SK-N-SH (cell line): ENCODE measurements at regions not wholly inside any gene's neighbourhood (a gene's known extent, or its start where the extent isn't known, plus 50 kb on each side); places are given as distances from the start of the nearest gene placed in this dataset.

Source experiments
- CTCF ChIA-PET: fragments of 300-600, 350-600 bp; formaldehyde crosslinking; extraction: SDS; loops from one replicate; lab custom pipeline; 2021; lab: Yijun Ruan, JAX
- POLR2A ChIA-PET: fragments of 350-600 bp; sonication (Branson Sonifier 250); formaldehyde crosslinking; extraction: SDS; loops from one replicate; lab custom pipeline; 2020; ENCODE audit warnings: antibody characterized with exemption, inconsistent platforms; lab: Yijun Ruan, JAX
- DNase-seq: peaks from one replicate; pipeline ENCODE4 v3.0.0; 2012
- H2AFZ ChIP-seq: fragments of 200-600 bp; sonication (generic); 2 replicates; pipeline ENCODE4 v1.8.1; 2016; ENCODE audit warnings: antibody characterized with exemption, mild to moderate bottlenecking, low read depth
- H3F3A ChIP-seq: fragments of 200-600 bp; sonication (generic); replicated peaks from 2 replicates; pipeline ENCODE3; 2016; ENCODE audit warnings: antibody characterized with exemption, mild to moderate bottlenecking; ENCODE audit not compliant: insufficient read depth
- H3K27ac ChIP-seq, 2 experiments: fragments of 200-500 bp in 1 of 2; fragments of 200-600 bp in 1 of 2; sonication (Bioruptor generic) in 1 of 2; sonication (generic), shearing (Covaris generic) in 1 of 2; 2 replicates each; pipeline versions ENCODE4 v1.5.1 to v1.6.1; 2014 to 2016; ENCODE audit warnings: low read depth in 2 of 2, inconsistent platforms in 1 of 2, low read length in 1 of 2, mild to moderate bottlenecking in 1 of 2, mixed read lengths in 1 of 2
- H3K27me3 ChIP-seq: fragments of 200-600 bp; sonication (generic), shearing (Covaris generic); 2 replicates; pipeline ENCODE4 v1.6.1; 2016; ENCODE audit warnings: mixed run types; ENCODE audit not compliant: insufficient read depth
- H3K36me3 ChIP-seq, 2 experiments: fragments of 200-500 bp in 1 of 2; fragments of 200-600 bp in 1 of 2; sonication (Bioruptor generic) in 1 of 2; sonication (generic) in 1 of 2; replicated peaks in 1 of 2; 2 replicates each; pipeline versions ENCODE3 to v1.5.1; 2014 to 2016; ENCODE audit warnings: low read length in 1 of 2, mild to moderate bottlenecking in 1 of 2; ENCODE audit not compliant: insufficient read depth in 2 of 2, control insufficient read depth in 1 of 2
- H3K4me1 ChIP-seq, 2 experiments: fragments of 200-500 bp in 1 of 2; fragments of 200-600 bp in 1 of 2; sonication (Bioruptor generic) in 1 of 2; sonication (generic), shearing (Covaris generic) in 1 of 2; 2 replicates each; pipeline versions ENCODE4 v1.5.1 to v1.6.1; 2014 to 2016; ENCODE audit warnings: low read depth in 1 of 2, low read length in 1 of 2, mixed run types in 1 of 2; ENCODE audit not compliant: insufficient read depth in 2 of 2, control insufficient read depth in 1 of 2
- H3K4me2 ChIP-seq: fragments of 200-600 bp; sonication (generic), shearing (Covaris generic); 2 replicates; pipeline ENCODE4 v1.6.1; 2017; ENCODE audit warnings: mixed run types
- H3K4me3 ChIP-seq, 2 experiments: fragments of 200-500 bp in 1 of 2; fragments of 200-600 bp in 1 of 2; sonication (Bioruptor generic) in 1 of 2; sonication (generic), shearing (Covaris generic) in 1 of 2; 2 replicates each; pipeline versions ENCODE4 v1.5.1 to v1.8.1; 2014 to 2016; ENCODE audit warnings: low read depth in 2 of 2, inconsistent platforms in 1 of 2, low read length in 1 of 2, mild to moderate bottlenecking in 1 of 2, mixed read lengths in 1 of 2, moderate library complexity in 1 of 2
- H3K79me2 ChIP-seq: fragments of 200-600 bp; sonication (generic); 2 replicates; pipeline ENCODE4 v1.8.1; 2017; ENCODE audit warnings: mild to moderate bottlenecking; ENCODE audit not compliant: insufficient read depth
- H3K9ac ChIP-seq: fragments of 200-600 bp; sonication (generic); 2 replicates; pipeline ENCODE4 v1.6.1; 2017; ENCODE audit warnings: mixed run types
- H3K9me2 ChIP-seq: fragments of 200-600 bp; sonication (generic); 2 replicates; pipeline ENCODE4 v1.6.1; 2017; ENCODE audit warnings: mixed run types
- H3K9me3 ChIP-seq: fragments of 200-600 bp; sonication (generic); 2 replicates; pipeline ENCODE4 v1.6.1; 2017; ENCODE audit warnings: mixed run types, mild to moderate bottlenecking, moderate library complexity
- H4K20me1 ChIP-seq: fragments of 200-600 bp; sonication (generic); 2 replicates; pipeline ENCODE4 v1.6.1; 2017; ENCODE audit warnings: mild to moderate bottlenecking, mixed run types; ENCODE audit not compliant: insufficient read depth
- CHD2 ChIP-seq: fragments of 150-350 bp; IDR thresholded peaks from 2 replicates; pipeline ENCODE4 v1.6.1; 2018; ENCODE audit warnings: low read length; ENCODE audit not compliant: partially characterized antibody
- CTCF ChIP-seq: fragments of 200-600 bp; sonication (generic); IDR thresholded peaks from 2 replicates; pipeline ENCODE4 v1.6.1; 2017; ENCODE audit warnings: antibody characterized with exemption, mild to moderate bottlenecking, moderate library complexity
- EP300 ChIP-seq, 2 experiments: IDR thresholded peaks; 2 replicates each; pipeline versions ENCODE4 v1.4.0 to v1.6.1; 2012; ENCODE audit warnings: borderline replicate concordance in 1 of 2, low read depth in 1 of 2, low read length in 1 of 2
- EZH2phosphoT487 ChIP-seq: fragments of 200-600 bp; sonication (generic); IDR thresholded peaks from 2 replicates; pipeline ENCODE4 v1.6.1; 2017; ENCODE audit warnings: low read depth, mixed run types, mild to moderate bottlenecking, antibody characterized with exemption, moderate library complexity, borderline replicate concordance
- FOXJ3 ChIP-seq: sonication (generic); formaldehyde crosslinking; IDR thresholded peaks from 2 replicates; pipeline ENCODE4 v1.5.1; 2020; ENCODE audit warnings: mild to moderate bottlenecking, missing genetic modification reagents
- GABPA ChIP-seq: IDR thresholded peaks from 2 replicates; pipeline ENCODE4 v1.4.0; 2012; ENCODE audit warnings: low read depth, mild to moderate bottlenecking
- GATA2 ChIP-seq: sonication (generic); formaldehyde crosslinking; IDR thresholded peaks from 2 replicates; pipeline ENCODE4 v1.5.0; 2020; ENCODE audit warnings: mild to moderate bottlenecking, missing genetic modification reagents
- MAX ChIP-seq: IDR thresholded peaks from 2 replicates; pipeline ENCODE4 v1.4.0; 2012; ENCODE audit warnings: low read depth
- MXI1 ChIP-seq: IDR thresholded peaks from 2 replicates; pipeline ENCODE4 v1.6.1; 2012; ENCODE audit warnings: mild to moderate bottlenecking, low read depth, low read length, improper control_type of control experiment
- NRF1 ChIP-seq: IDR thresholded peaks from 2 replicates; pipeline ENCODE4 v1.6.1; 2012; ENCODE audit warnings: low read depth, mild to moderate bottlenecking, low read length
- PBX3 ChIP-seq: IDR thresholded peaks from 2 replicates; pipeline ENCODE4; 2012
- REST ChIP-seq: IDR thresholded peaks from 2 replicates; pipeline ENCODE4 v1.6.1; 2012; ENCODE audit warnings: mild to moderate bottlenecking, low read depth, low read length, moderate library complexity
- RFX5 ChIP-seq: IDR thresholded peaks from 2 replicates; pipeline ENCODE4 v1.6.1; 2012; ENCODE audit warnings: mild to moderate bottlenecking, improper control_type of control experiment, low read length
- SIN3A ChIP-seq: IDR thresholded peaks from 2 replicates; pipeline ENCODE4 v1.6.1; 2012; ENCODE audit warnings: low read depth, mild to moderate bottlenecking, low read length, moderate library complexity, borderline replicate concordance
- TAF1 ChIP-seq: IDR thresholded peaks from 2 replicates; pipeline ENCODE4 v1.6.1; 2012; ENCODE audit warnings: low read depth, mild to moderate bottlenecking, low read length, moderate library complexity, borderline replicate concordance
- TCF12 ChIP-seq: IDR thresholded peaks from 2 replicates; pipeline ENCODE4 v1.4.0; 2012
- TEAD4 ChIP-seq: IDR thresholded peaks from 2 replicates; pipeline ENCODE4 v1.4.0; 2012; ENCODE audit warnings: mild to moderate bottlenecking, borderline replicate concordance; ENCODE audit not compliant: insufficient read depth
- USF1 ChIP-seq: IDR thresholded peaks from 2 replicates; pipeline ENCODE4 v1.4.0; 2012; ENCODE audit warnings: low read depth, borderline replicate concordance

GRCh38 chr12:16417058-16417457 is 69.6 kb downstream of the MGST1 start:
- Histone ChIP-seq H3F3A (no peaks in the 10 kb centered on the region), H3K4me3 (no peak overlapping the region), H3K27ac (no peak overlapping the region), H3K9ac (no peak overlapping the region), H3K4me2 (no peak overlapping the region), H3K9me3 (no peaks in the 10 kb centered on the region), H3K27me3 (no peaks in the 10 kb centered on the region), H3K36me3 (no peaks in the 10 kb centered on the region), H2AFZ (no peak overlapping the region), H4K20me1 (no peaks in the 10 kb centered on the region), H3K79me2 (no peaks in the 10 kb centered on the region), H3K9me2 (no peaks in the 10 kb centered on the region), H3K4me1 (no peaks in the 10 kb centered on the region)
- ChIA-PET POLR2A (no interaction called here), CTCF (interaction anchor here (1.2 kb wide), 1 partner anchor 31 kb away, joined by 3 read pairs; no protein-coding TSS in a partner anchor)
- no peak for DNase-seq
- TF ChIP-seq GABPA (no peak), MXI1 (no peak), CHD2 (no peak), SIN3A (no peak), FOXJ3 (CRISPR knock-in tag) (no peak), EZH2phosphoT487 (no peak), REST (no peak), USF1 (no peak), TCF12 (no peak), TAF1 (no peak), GATA2 (CRISPR knock-in tag) (no peak), MAX (no peak), CTCF (no peak), NRF1 (no peak), RFX5 (no peak), EP300 (IDR thresholded peaks at IDR 0.05; ENCODE audit: borderline replicate concordance in 1 of 2, low read depth in 1 of 2, low read length in 1 of 2) (no peak), TEAD4 (no peak), PBX3 (no peak)
